CD4-positive, alpha-beta T cell (primary cell): ENCODE measurements at regions not wholly inside any gene's neighbourhood (a gene's known extent, or its start where the extent isn't known, plus 50 kb on each side); places are given as distances from the start of the nearest gene placed in this dataset.

ENCODE experiments used
- ATAC-seq: fragments of 200-7000 bp; cut with Tn5 transposase; one replicate; pipeline ENCODE4 v1.10.0; 2022; ENCODE audit warnings: mild to moderate bottlenecking; ENCODE audit not compliant: poor library complexity
- CTCF ChIA-PET: fragments of 350-600 bp; sonication (Branson Sonifier 250); formaldehyde crosslinking; loops from one replicate; lab custom pipeline; 2021; ENCODE audit warnings: antibody characterized with exemption, inconsistent platforms; lab: Charles Lee
- POLR2A ChIA-PET: fragments of 350-600 bp; sonication (Branson Sonifier 250); formaldehyde crosslinking; loops from one replicate; lab custom pipeline; 2021; ENCODE audit warnings: antibody characterized with exemption, inconsistent platforms; lab: Charles Lee
- DNase-seq, 14 experiments: peaks; one replicate each; pipeline ENCODE4 v3.0.0-alpha.2; 2013 to 2020; ENCODE audit warnings: mixed read lengths in 2 of 14
- H3K27ac ChIP-seq, 2 donors: one replicate each; pipeline versions ENCODE4 v1.5.1 to v1.7.0; 2013; ENCODE audit warnings: low read length in 2 of 2, low read depth in 1 of 2, mild to moderate bottlenecking in 1 of 2
- H3K27me3 ChIP-seq, 2 experiments: 1 replicate in 1 of 2; 2 replicates in 1 of 2; pipeline versions ENCODE4 v1.6.1 to v1.7.0; 2013; ENCODE audit warnings: low read length in 2 of 2, control low read depth in 1 of 2, mild to moderate bottlenecking in 1 of 2, moderate library complexity in 1 of 2; ENCODE audit not compliant: insufficient read depth in 2 of 2, control insufficient read depth in 1 of 2
- H3K36me3 ChIP-seq: one replicate; pipeline ENCODE4 v1.6.1; 2013; ENCODE audit warnings: low read length, control low read depth; ENCODE audit not compliant: insufficient read depth
- H3K4me1 ChIP-seq: one replicate; pipeline ENCODE4 v1.6.1; 2013; ENCODE audit warnings: low read length, control low read depth; ENCODE audit not compliant: insufficient read depth
- H3K4me3 ChIP-seq: one replicate; pipeline ENCODE4 v1.5.1; 2013; ENCODE audit warnings: mild to moderate bottlenecking, low read length, moderate library complexity
- H3K9me3 ChIP-seq, 2 experiments: 1 replicate in 1 of 2; 2 replicates in 1 of 2; pipeline versions ENCODE4 v1.6.1 to v1.7.0; 2013; ENCODE audit warnings: low read length in 2 of 2, mild to moderate bottlenecking in 2 of 2, control low read depth in 1 of 2, moderate library complexity in 1 of 2; ENCODE audit not compliant: control insufficient read depth in 1 of 2, insufficient read depth in 1 of 2
- H3K27ac Mint-ChIP-seq: one replicate; pipeline ENCODE4 v1.8.0; 2020; ENCODE audit warnings: mixed read lengths
- H3K27me3 Mint-ChIP-seq: one replicate; pipeline ENCODE4 v1.8.0; 2021; ENCODE audit warnings: mixed read lengths
- H3K36me3 Mint-ChIP-seq: one replicate; pipeline ENCODE4 v1.8.0; 2021; ENCODE audit warnings: low read depth, mixed read lengths
- H3K4me1 Mint-ChIP-seq: one replicate; pipeline ENCODE4 v1.8.0; 2021; ENCODE audit warnings: low read depth, mixed read lengths
- H3K4me3 Mint-ChIP-seq: one replicate; pipeline ENCODE4 v1.8.0; 2020; ENCODE audit warnings: mild to moderate bottlenecking, mixed read lengths
- H3K9me3 Mint-ChIP-seq: one replicate; pipeline ENCODE4 v1.8.0; 2020; ENCODE audit warnings: mixed read lengths
- CTCF ChIP-seq: fragments of 200-600 bp; IDR thresholded peaks from one replicate; pipeline ENCODE4 v1.8.0; 2022; ENCODE audit warnings: antibody characterized with exemption, mild to moderate bottlenecking
- intact Hi-C, 2 experiments: fragments of 100-400 bp; cut with DNase I in 1 of 2; cut with micrococcal nuclease in 1 of 2; formaldehyde crosslinking; loops; one replicate each; pipeline versions ENCODE4 v1.15.1 to v1.9.0; 2023 to 2025; cut with DNase I, micrococcal nuclease

DNA sequence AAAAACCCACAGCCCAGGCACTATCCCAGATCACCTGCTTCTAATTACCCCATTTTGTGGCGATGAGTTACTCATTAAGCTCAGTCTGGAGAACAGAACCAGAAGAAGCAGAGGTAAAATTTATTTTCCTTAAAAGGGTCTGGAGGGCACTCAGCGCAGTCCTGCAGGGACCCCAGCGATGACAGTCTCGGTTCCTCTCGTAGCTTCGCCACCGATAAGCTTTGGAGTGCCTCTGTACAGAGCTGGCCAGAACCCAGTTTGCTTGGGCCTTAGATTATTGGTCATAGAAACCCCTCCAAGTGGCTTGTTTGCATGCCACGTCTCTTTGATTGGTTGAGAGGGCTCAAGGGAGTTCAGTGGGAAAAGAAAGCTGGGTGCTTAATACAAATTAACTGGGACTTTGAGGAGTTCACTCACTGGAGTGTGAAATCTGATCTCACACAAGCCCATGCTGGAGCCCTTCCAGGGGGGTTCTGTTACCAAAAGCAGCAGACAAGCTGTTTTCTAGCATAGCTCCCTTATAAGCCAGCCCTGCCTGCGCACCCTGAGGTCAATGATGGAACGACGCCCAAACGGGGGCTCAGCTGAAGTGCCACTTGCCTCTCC lies 158.5 kb upstream of the ARID1B start:
- no peak for ATAC-seq
- TF ChIP-seq CTCF, result no peak
- Mint-ChIP-seq H3K36me3 (no peaks in the 10 kb centered on the region), H3K4me3 (no peak overlapping the region), H3K27me3 (no peaks in the 10 kb centered on the region), H3K9me3 (peaks cover 3% of the 10 kb centered on the region), H3K27ac (no peak overlapping the region), H3K4me1 (no peaks in the 10 kb centered on the region)
- H3K9me3 ChIP-seq, result peaks cover 0 to 5% of the 10 kb centered on the region in 2 experiments
- no peak overlapping the region for H3K4me3 ChIP-seq
- ChIA-PET POLR2A (no interaction called here), CTCF (interaction anchor here (0.6 kb wide), 1 partner anchor 1923 kb away, joined by 3 read pairs; no protein-coding TSS in a partner anchor)
- no peak overlapping the region for H3K27ac ChIP-seq
- H3K27me3 ChIP-seq, result no peaks in the 10 kb centered on the region
- DNase-seq, result no peak
- H3K36me3 ChIP-seq, result no peaks in the 10 kb centered on the region
- no peaks in the 10 kb centered on the region for H3K4me1 ChIP-seq
- intact Hi-C loops, result no loop called here

DNA sequence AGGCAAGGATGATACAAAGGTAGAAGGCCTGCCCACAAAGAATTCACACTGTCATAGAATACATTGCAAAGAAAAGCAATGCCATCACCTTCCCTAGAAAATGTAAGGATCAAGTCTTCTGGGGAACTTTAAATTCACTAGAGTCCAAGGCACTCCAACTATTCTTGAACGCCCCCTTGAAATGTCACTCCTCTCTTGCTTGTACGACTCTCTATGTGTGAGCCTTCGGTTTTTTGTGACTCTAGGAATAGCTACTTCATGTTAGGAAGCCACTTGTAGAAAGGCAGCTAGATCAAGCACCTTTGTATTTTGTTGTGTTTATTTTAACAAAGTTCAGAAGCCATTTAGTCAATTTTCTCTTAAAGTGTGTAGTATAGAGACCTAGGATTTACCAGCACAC lies 159.2 kb upstream of the ARID1B start:
- intact Hi-C loops, result no loop called here
- Histone ChIP-seq H3K27ac (no peak overlapping the region), H3K4me1 (no peaks in the 10 kb centered on the region), H3K36me3 (no peaks in the 10 kb centered on the region), H3K27me3 (no peaks in the 10 kb centered on the region), H3K9me3 (peaks cover 0 to 11% of the 10 kb centered on the region in 2 experiments), H3K4me3 (no peak overlapping the region)
- no peak for TF ChIP-seq CTCF
- peaks cover 3% of the 10 kb centered on the region for H3K9me3 Mint-ChIP-seq
- H3K27ac Mint-ChIP-seq, result no peak overlapping the region
- no peaks in the 10 kb centered on the region for H3K36me3 Mint-ChIP-seq
- no peaks in the 10 kb centered on the region for H3K27me3 Mint-ChIP-seq
- no peak for DNase-seq
- CTCF ChIA-PET, result interaction anchor here (0.6 kb wide), 1 partner anchor 1922 kb away, joined by 3 read pairs; no protein-coding TSS in a partner anchor
- POLR2A ChIA-PET, result no interaction called here
- ATAC-seq, result no peak
- no peak overlapping the region for H3K4me3 Mint-ChIP-seq
- H3K4me1 Mint-ChIP-seq, result no peaks in the 10 kb centered on the region

DNA sequence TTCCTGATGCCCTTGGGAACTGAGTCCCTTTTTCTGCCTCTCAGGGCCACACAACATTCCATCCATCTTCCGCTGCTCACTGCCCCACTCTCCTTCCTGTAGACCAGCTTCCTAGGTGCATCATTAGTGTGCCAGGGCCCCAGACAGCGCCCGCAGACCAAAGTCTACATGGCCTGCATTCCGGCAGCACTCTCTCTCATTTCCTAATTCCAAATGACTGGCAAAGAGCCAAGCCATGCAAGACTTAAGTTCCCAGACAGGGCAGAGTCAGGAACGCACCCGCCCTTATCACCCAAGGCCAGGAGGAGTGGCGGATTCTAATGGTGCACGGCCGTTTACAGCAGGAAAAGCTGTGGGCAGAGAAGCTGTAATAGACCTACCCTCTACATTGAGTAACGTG lies 159.8 kb upstream of the ARID1B start:
- H3K27ac ChIP-seq, result no peak overlapping the region
- TF ChIP-seq CTCF, result no peak
- Mint-ChIP-seq H3K27me3 (no peaks in the 10 kb centered on the region), H3K36me3 (no peaks in the 10 kb centered on the region), H3K4me1 (no peaks in the 10 kb centered on the region), H3K4me3 (no peak overlapping the region), H3K27ac (no peak overlapping the region), H3K9me3 (peaks cover 8% of the 10 kb centered on the region)
- ATAC-seq (no peak), DNase-seq (no peak)
- CTCF ChIA-PET, result no interaction called here
- H3K27me3 ChIP-seq, result no peaks in the 10 kb centered on the region
- H3K4me1 ChIP-seq, result no peaks in the 10 kb centered on the region
- peaks cover 3 to 11% of the 10 kb centered on the region in 2 experiments for H3K9me3 ChIP-seq
- POLR2A ChIA-PET, result no interaction called here
- no peaks in the 10 kb centered on the region for H3K36me3 ChIP-seq
- H3K4me3 ChIP-seq, result no peak overlapping the region
- intact Hi-C loops, result no loop called here
